ENCODE measurements at regions not wholly inside any gene's neighbourhood (a gene's known extent, or its start where the extent isn't known, plus 50 kb on each side); places are given as distances from the start of the nearest gene placed in this dataset.
"Not testable (repeated sequence)": the region's sequence is repeated elsewhere in the genome, so short reads cannot be mapped to it uniquely, and the experiment has no call there.

GRCh38 chr16:7233975-7234374 is 98.7 kb upstream of the RBFOX1 start:
- Histone ChIP-seq H3K27me3 (ENCODE audit: control insufficient read depth in 2 of 2, insufficient read depth in 2 of 2, low read length in 2 of 2) (no peaks in the 10 kb centered on the region), H3K9ac (ENCODE audit: low read depth in 1 of 2, low read length in 2 of 2) (no peak overlapping the region), H3K4me1 (ENCODE audit: control insufficient read depth in 2 of 2, insufficient read depth in 2 of 2, low read length in 2 of 2) (no peaks in the 10 kb centered on the region), H3K36me3 (ENCODE audit: control insufficient read depth in 2 of 2, insufficient read depth in 2 of 2, low read length in 2 of 2) (no peaks in the 10 kb centered on the region), H3K4me3 (ENCODE audit: low read length in 2 of 2) (no peak overlapping the region), H3K9me3 (ENCODE audit: control insufficient read depth in 2 of 2, low read length in 2 of 2) (no peaks in the 10 kb centered on the region), H3K27ac (ENCODE audit: low read depth in 2 of 2, low read length in 2 of 2) (no peak overlapping the region)

GRCh38 chr16:7231762-7232161 is 100.9 kb upstream of the RBFOX1 start:
- Histone ChIP-seq H3K4me1 (ENCODE audit: control insufficient read depth in 2 of 2, insufficient read depth in 2 of 2, low read length in 2 of 2) (no peaks in the 10 kb centered on the region), H3K27me3 (ENCODE audit: control insufficient read depth in 2 of 2, insufficient read depth in 2 of 2, low read length in 2 of 2) (no peaks in the 10 kb centered on the region), H3K9me3 (ENCODE audit: control insufficient read depth in 2 of 2, low read length in 2 of 2) (no peaks in the 10 kb centered on the region), H3K4me3 (ENCODE audit: low read length in 2 of 2) (no peak overlapping the region), H3K36me3 (ENCODE audit: control insufficient read depth in 2 of 2, insufficient read depth in 2 of 2, low read length in 2 of 2) (no peaks in the 10 kb centered on the region), H3K9ac (ENCODE audit: low read depth in 1 of 2, low read length in 2 of 2) (no peak overlapping the region), H3K27ac (ENCODE audit: low read depth in 2 of 2, low read length in 2 of 2) (no peak overlapping the region)

GRCh38 chr16:7229433-7230218 is 103.0 kb upstream of the RBFOX1 start:
- not testable (repeated sequence) for H3K27me3 ChIP-seq (ENCODE audit: control insufficient read depth in 2 of 2, insufficient read depth in 2 of 2, low read length in 2 of 2); H3K9me3 ChIP-seq (ENCODE audit: control insufficient read depth in 2 of 2, low read length in 2 of 2); H3K36me3 ChIP-seq (ENCODE audit: control insufficient read depth in 2 of 2, insufficient read depth in 2 of 2, low read length in 2 of 2); H3K4me1 ChIP-seq (ENCODE audit: control insufficient read depth in 2 of 2, insufficient read depth in 2 of 2, low read length in 2 of 2); H3K27ac ChIP-seq (ENCODE audit: low read depth in 2 of 2, low read length in 2 of 2); H3K9ac ChIP-seq (ENCODE audit: low read depth in 1 of 2, low read length in 2 of 2); H3K4me3 ChIP-seq (ENCODE audit: low read length in 2 of 2)

GRCh38 chr16:7227229-7227721 is 105.4 kb upstream of the RBFOX1 start:
- Histone ChIP-seq H3K27me3 (ENCODE audit: control insufficient read depth in 2 of 2, insufficient read depth in 2 of 2, low read length in 2 of 2) (no peaks in the 10 kb centered on the region), H3K4me1 (ENCODE audit: control insufficient read depth in 2 of 2, insufficient read depth in 2 of 2, low read length in 2 of 2) (no peaks in the 10 kb centered on the region), H3K4me3 (ENCODE audit: low read length in 2 of 2) (no peak overlapping the region), H3K9ac (ENCODE audit: low read depth in 1 of 2, low read length in 2 of 2) (no peak overlapping the region), H3K27ac (ENCODE audit: low read depth in 2 of 2, low read length in 2 of 2) (no peak overlapping the region), H3K9me3 (ENCODE audit: control insufficient read depth in 2 of 2, low read length in 2 of 2) (no peaks in the 10 kb centered on the region), H3K36me3 (ENCODE audit: control insufficient read depth in 2 of 2, insufficient read depth in 2 of 2, low read length in 2 of 2) (no peaks in the 10 kb centered on the region)

- H3K27ac ChIP-seq (ENCODE audit: low read depth in 2 of 2, low read length in 2 of 2) = no peak overlapping the region
- no peaks in the 10 kb centered on the region for H3K9me3 ChIP-seq (ENCODE audit: control insufficient read depth in 2 of 2, low read length in 2 of 2)
- H3K9ac ChIP-seq (ENCODE audit: low read depth in 1 of 2, low read length in 2 of 2) = no peak overlapping the region
- H3K27me3 ChIP-seq (ENCODE audit: control insufficient read depth in 2 of 2, insufficient read depth in 2 of 2, low read length in 2 of 2) = no peaks in the 10 kb centered on the region
- H3K36me3 ChIP-seq (ENCODE audit: control insufficient read depth in 2 of 2, insufficient read depth in 2 of 2, low read length in 2 of 2) = no peaks in the 10 kb centered on the region
- H3K4me3 ChIP-seq (ENCODE audit: low read length in 2 of 2) = no peak overlapping the region
- H3K4me1 ChIP-seq (ENCODE audit: control insufficient read depth in 2 of 2, insufficient read depth in 2 of 2, low read length in 2 of 2) = no peaks in the 10 kb centered on the region
Measured at GRCh38 chr16:7221157-7221556, 111.5 kb upstream of the RBFOX1 start.

DNA sequence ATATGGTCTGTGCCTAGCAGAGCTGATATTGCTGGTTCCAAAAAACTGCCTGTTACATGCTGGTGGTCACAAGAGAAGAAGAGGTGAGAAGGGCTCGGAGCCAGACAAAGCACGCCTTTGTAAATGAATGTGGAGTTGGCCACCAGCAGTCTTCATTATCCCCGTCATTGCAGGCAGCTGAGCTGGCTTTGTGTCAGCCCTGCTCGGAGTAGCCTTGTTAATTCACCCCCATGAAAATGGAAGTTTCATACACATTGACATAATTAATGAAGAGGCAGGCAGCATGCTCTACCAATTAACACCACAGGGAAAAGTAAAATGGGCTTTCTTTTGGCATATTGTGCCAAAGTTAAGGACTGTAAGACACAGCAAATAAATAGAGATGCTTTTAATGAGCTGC is 113.7 kb upstream of the RBFOX1 start:
- no peaks in the 10 kb centered on the region for H3K9me3 ChIP-seq (ENCODE audit: control insufficient read depth in 2 of 2, low read length in 2 of 2)
- no peaks in the 10 kb centered on the region for H3K27me3 ChIP-seq (ENCODE audit: control insufficient read depth in 2 of 2, insufficient read depth in 2 of 2, low read length in 2 of 2)
- no peaks in the 10 kb centered on the region for H3K36me3 ChIP-seq (ENCODE audit: control insufficient read depth in 2 of 2, insufficient read depth in 2 of 2, low read length in 2 of 2)
- no peaks in the 10 kb centered on the region for H3K4me1 ChIP-seq (ENCODE audit: control insufficient read depth in 2 of 2, insufficient read depth in 2 of 2, low read length in 2 of 2)
- no peak overlapping the region for H3K9ac ChIP-seq (ENCODE audit: low read depth in 1 of 2, low read length in 2 of 2)
- no peak overlapping the region for H3K27ac ChIP-seq (ENCODE audit: low read depth in 2 of 2, low read length in 2 of 2)
- H3K4me3 ChIP-seq (ENCODE audit: low read length in 2 of 2) = no peak overlapping the region

DNA sequence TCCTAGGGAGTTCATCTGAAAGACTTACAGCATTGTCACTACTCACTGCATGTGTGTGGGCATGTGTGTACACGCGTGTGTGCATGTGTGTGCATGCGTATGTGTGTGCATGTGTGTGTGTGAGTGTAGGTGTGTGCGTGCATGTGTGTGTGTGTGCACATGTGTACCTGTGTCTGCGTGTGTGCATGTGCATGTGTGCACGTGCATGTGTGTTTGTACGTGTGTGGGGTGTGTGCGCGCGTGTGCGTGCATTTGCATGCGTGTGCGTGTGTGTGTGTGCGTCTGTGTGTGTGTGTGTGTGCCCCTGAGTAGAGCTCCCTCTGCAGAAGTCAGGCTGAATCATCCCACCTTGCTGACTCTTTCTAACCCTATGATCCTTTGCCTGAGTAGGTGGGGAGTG is 114.8 kb upstream of the RBFOX1 start:
- no peaks in the 10 kb centered on the region for H3K9me3 ChIP-seq (ENCODE audit: control insufficient read depth in 2 of 2, low read length in 2 of 2)
- no peaks in the 10 kb centered on the region for H3K36me3 ChIP-seq (ENCODE audit: control insufficient read depth in 2 of 2, insufficient read depth in 2 of 2, low read length in 2 of 2)
- no peak overlapping the region for H3K4me3 ChIP-seq (ENCODE audit: low read length in 2 of 2)
- no peaks in the 10 kb centered on the region for H3K4me1 ChIP-seq (ENCODE audit: control insufficient read depth in 2 of 2, insufficient read depth in 2 of 2, low read length in 2 of 2)
- no peak overlapping the region for H3K27ac ChIP-seq (ENCODE audit: low read depth in 2 of 2, low read length in 2 of 2)
- H3K9ac ChIP-seq (ENCODE audit: low read depth in 1 of 2, low read length in 2 of 2) = no peak overlapping the region
- H3K27me3 ChIP-seq (ENCODE audit: control insufficient read depth in 2 of 2, insufficient read depth in 2 of 2, low read length in 2 of 2) = no peaks in the 10 kb centered on the region

GRCh38 chr16:7216719-7217118 is 115.9 kb upstream of the RBFOX1 start:
- no peaks in the 10 kb centered on the region for H3K9me3 ChIP-seq (ENCODE audit: control insufficient read depth in 2 of 2, low read length in 2 of 2)
- H3K27ac ChIP-seq (ENCODE audit: low read depth in 2 of 2, low read length in 2 of 2) = no peak overlapping the region
- H3K9ac ChIP-seq (ENCODE audit: low read depth in 1 of 2, low read length in 2 of 2) = no peak overlapping the region
- no peaks in the 10 kb centered on the region for H3K27me3 ChIP-seq (ENCODE audit: control insufficient read depth in 2 of 2, insufficient read depth in 2 of 2, low read length in 2 of 2)
- H3K4me1 ChIP-seq (ENCODE audit: control insufficient read depth in 2 of 2, insufficient read depth in 2 of 2, low read length in 2 of 2) = no peaks in the 10 kb centered on the region
- no peak overlapping the region for H3K4me3 ChIP-seq (ENCODE audit: low read length in 2 of 2)
- H3K36me3 ChIP-seq (ENCODE audit: control insufficient read depth in 2 of 2, insufficient read depth in 2 of 2, low read length in 2 of 2) = no peaks in the 10 kb centered on the region

DNA sequence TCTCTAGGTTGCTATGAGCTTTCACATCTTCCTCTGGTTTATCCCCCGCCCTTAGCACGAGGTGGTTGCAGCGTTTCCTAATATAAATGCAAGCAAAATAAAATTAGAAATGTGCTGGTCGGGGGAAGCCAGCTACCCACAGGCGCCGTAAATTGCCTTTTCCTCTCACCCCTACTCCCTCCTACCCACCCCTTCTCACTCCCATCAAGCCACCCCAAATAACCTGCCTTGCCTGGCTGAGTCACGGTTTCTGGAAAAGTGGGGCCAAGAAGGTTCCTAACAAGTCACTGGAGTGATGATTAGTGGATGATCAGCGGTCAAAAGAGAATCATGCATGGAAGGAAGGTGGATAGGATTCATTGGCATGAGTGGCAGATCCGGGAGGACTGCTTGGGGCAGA is 120.9 kb upstream of the RBFOX1 start:
- Histone ChIP-seq H3K27ac (ENCODE audit: low read depth in 2 of 2, low read length in 2 of 2) (no peak overlapping the region), H3K27me3 (ENCODE audit: control insufficient read depth in 2 of 2, insufficient read depth in 2 of 2, low read length in 2 of 2) (no peaks in the 10 kb centered on the region), H3K36me3 (ENCODE audit: control insufficient read depth in 2 of 2, insufficient read depth in 2 of 2, low read length in 2 of 2) (no peaks in the 10 kb centered on the region), H3K4me1 (ENCODE audit: control insufficient read depth in 2 of 2, insufficient read depth in 2 of 2, low read length in 2 of 2) (no peaks in the 10 kb centered on the region), H3K9ac (ENCODE audit: low read depth in 1 of 2, low read length in 2 of 2) (no peak overlapping the region), H3K4me3 (ENCODE audit: low read length in 2 of 2) (no peak overlapping the region), H3K9me3 (ENCODE audit: control insufficient read depth in 2 of 2, low read length in 2 of 2) (no peaks in the 10 kb centered on the region)

GRCh38 chr16:7209598-7209997 is 123.0 kb upstream of the RBFOX1 start:
- no peaks in the 10 kb centered on the region for H3K4me1 ChIP-seq (ENCODE audit: control insufficient read depth in 2 of 2, insufficient read depth in 2 of 2, low read length in 2 of 2)
- no peaks in the 10 kb centered on the region for H3K36me3 ChIP-seq (ENCODE audit: control insufficient read depth in 2 of 2, insufficient read depth in 2 of 2, low read length in 2 of 2)
- H3K27ac ChIP-seq (ENCODE audit: low read depth in 2 of 2, low read length in 2 of 2) = no peak overlapping the region
- H3K27me3 ChIP-seq (ENCODE audit: control insufficient read depth in 2 of 2, insufficient read depth in 2 of 2, low read length in 2 of 2) = no peaks in the 10 kb centered on the region
- no peak overlapping the region for H3K9ac ChIP-seq (ENCODE audit: low read depth in 1 of 2, low read length in 2 of 2)
- H3K4me3 ChIP-seq (ENCODE audit: low read length in 2 of 2) = no peak overlapping the region
- no peaks in the 10 kb centered on the region for H3K9me3 ChIP-seq (ENCODE audit: control insufficient read depth in 2 of 2, low read length in 2 of 2)
